Liver (tissue), 8 donors: ENCODE measurements at regions not wholly inside any gene's neighbourhood (a gene's known extent, or its start where the extent isn't known, plus 50 kb on each side); places are given as distances from the start of the nearest gene placed in this dataset.

Experiments used
- DNase-seq: peaks from one replicate; pipeline ENCODE4 v3.0.0-alpha.2; 2017; ENCODE audit warnings: low spot score
- H3K27ac ChIP-seq, 2 donors: one replicate each; pipeline ENCODE4 v1.7.0; 2013; ENCODE audit warnings: inconsistent platforms in 2 of 2, low read length in 2 of 2, control low read depth in 1 of 2, low read depth in 1 of 2, mild to moderate bottlenecking in 1 of 2
- H3K27me3 ChIP-seq, 4 donors: one replicate each; pipeline versions ENCODE4 v1.6.1 to v1.7.0; 2013; ENCODE audit warnings: low read length in 3 of 4, inconsistent platforms in 1 of 4, mild to moderate bottlenecking in 1 of 4, moderate library complexity in 1 of 4; ENCODE audit not compliant: control insufficient read depth in 4 of 4, insufficient read depth in 4 of 4
- H3K36me3 ChIP-seq, 4 donors: one replicate each; pipeline versions ENCODE4 v1.6.1 to v1.7.0; 2013; ENCODE audit warnings: low read length in 3 of 4, mild to moderate bottlenecking in 3 of 4, low read depth in 1 of 4, moderate library complexity in 1 of 4; ENCODE audit not compliant: control insufficient read depth in 4 of 4, insufficient read depth in 3 of 4
- H3K4me1 ChIP-seq, 4 donors: one replicate each; pipeline versions ENCODE4 v1.6.1 to v1.7.0; 2013; ENCODE audit warnings: low read length in 3 of 4, mild to moderate bottlenecking in 3 of 4, moderate library complexity in 1 of 4; ENCODE audit not compliant: control insufficient read depth in 4 of 4, insufficient read depth in 4 of 4
- H3K4me3 ChIP-seq, 3 donors: one replicate each; pipeline versions ENCODE4 v1.6.1 to v1.7.0; 2013; ENCODE audit warnings: low read length in 3 of 3, control low read depth in 1 of 3, low read depth in 1 of 3, mild to moderate bottlenecking in 1 of 3
- H3K9ac ChIP-seq, 2 donors: one replicate each; pipeline ENCODE4 v1.7.0; 2013; ENCODE audit warnings: low read length in 2 of 2, mild to moderate bottlenecking in 2 of 2, moderate library complexity in 2 of 2, control low read depth in 1 of 2, low read depth in 1 of 2
- H3K9me3 ChIP-seq, 4 donors: one replicate each; pipeline versions ENCODE4 v1.6.1 to v1.7.0; 2013; ENCODE audit warnings: low read length in 3 of 4; ENCODE audit not compliant: control insufficient read depth in 4 of 4
- ATF3 ChIP-seq: IDR thresholded peaks from 2 replicates; pipeline ENCODE4 v1.6.1; 2016; ENCODE audit warnings: antibody characterized with exemption
- CTCF ChIP-seq: fragments of 150-350 bp; IDR thresholded peaks from 2 replicates; pipeline ENCODE4 v1.5.1; 2017; ENCODE audit warnings: improper control_type of control experiment, low read depth, low read length; ENCODE audit not compliant: missing input control
- EGR1 ChIP-seq, 2 donors: IDR thresholded peaks; 2 replicates each; pipeline ENCODE4 v1.6.1; 2016 to 2018; ENCODE audit warnings: antibody characterized with exemption in 2 of 2, low read depth in 2 of 2
- FOXA1 ChIP-seq: IDR thresholded peaks from 2 replicates; pipeline ENCODE4 v1.6.1; 2016; ENCODE audit warnings: antibody characterized with exemption
- FOXA2 ChIP-seq: IDR thresholded peaks from 2 replicates; pipeline ENCODE4 v1.6.1; 2016; ENCODE audit warnings: antibody characterized with exemption
- GABPA ChIP-seq, 2 donors: IDR thresholded peaks in 1 of 2; conservative IDR thresholded peaks in 1 of 2; 2 replicates each; pipeline ENCODE4 v1.6.1; 2016; ENCODE audit warnings: antibody characterized with exemption in 2 of 2, mild to moderate bottlenecking in 1 of 2, moderate library complexity in 1 of 2
- HNF4G ChIP-seq: IDR thresholded peaks from 2 replicates; pipeline ENCODE4 v1.6.1; 2016; ENCODE audit warnings: antibody characterized with exemption
- MAX ChIP-seq: IDR thresholded peaks from 2 replicates; pipeline ENCODE4 v1.6.1; 2016; ENCODE audit warnings: antibody characterized with exemption
- RAD21 ChIP-seq, 2 donors: IDR thresholded peaks; 2 replicates each; pipeline ENCODE4 v1.6.1; 2016; ENCODE audit warnings: antibody characterized with exemption in 2 of 2, mild to moderate bottlenecking in 2 of 2
- REST ChIP-seq: IDR thresholded peaks from 2 replicates; pipeline ENCODE4 v1.6.1; 2016; ENCODE audit warnings: antibody characterized with exemption, mild to moderate bottlenecking
- RXRA ChIP-seq, 2 donors: IDR thresholded peaks; 2 replicates each; pipeline ENCODE4 v1.6.1; 2017 to 2018; ENCODE audit warnings: antibody characterized with exemption in 2 of 2, mild to moderate bottlenecking in 1 of 2
- ZBTB33 ChIP-seq: IDR thresholded peaks from 2 replicates; pipeline ENCODE4 v1.6.1; 2016; ENCODE audit warnings: antibody characterized with exemption
- WGBS: extraction: QIAGEN DNeasy Blood & Tissue Kit; methylation state at CpG from one replicate; pipeline ENCODE4 v1.1.7; 2013; 5-methylcytosine and 5-hydroxymethylcytosine counted together
- donor health status: healthy.
- donor health status: healthy.
- donor health status: healthy.
- donor health status: healthy.
- donor health status: healthy.

- Histone ChIP-seq H3K9me3 (peaks cover 0 to 4% (median 3%) of the 10 kb centered on the region in 4 donors), H3K9ac (no peak overlapping the region), H3K4me1 (no peaks in the 10 kb centered on the region), H3K4me3 (no peak overlapping the region), H3K27ac (no peak overlapping the region), H3K36me3 (no peaks in the 10 kb centered on the region), H3K27me3 (no peaks in the 10 kb centered on the region)
- DNase-seq: no peak
- 79% methylated on average over 36 of the region's 36 CpGs for WGBS
- TF ChIP-seq EGR1 (IDR thresholded peaks at IDR 0.05; ENCODE audit: low read depth in 2 of 2) (no peak), REST (no peak), MAX (no peak), GABPA (IDR thresholded peaks at IDR 0.05 in 1 of 2, conservative IDR thresholded peaks at IDR 0.05 in 1 of 2) (no peak), FOXA1 (no peak), ZBTB33 (no peak)
These were observed 251.2 kb downstream of the BRD1 start for GRCh38 chr22:49576241-49577141.

- no peaks in the 10 kb centered on the region for H3K4me1 ChIP-seq
- 87% methylated on average over 20 of the region's 20 CpGs for WGBS
- no peak overlapping the region for H3K27ac ChIP-seq
- H3K36me3 ChIP-seq: no peaks in the 10 kb centered on the region
- H3K9me3 ChIP-seq: peaks cover 0 to 4% (median 3%) of the 10 kb centered on the region in 4 donors
- H3K4me3 ChIP-seq: no peak overlapping the region
- no peak for DNase-seq
- TF ChIP-seq RAD21 (IDR thresholded peaks at IDR 0.05) (no peak), HNF4G (no peak), CTCF (no peak), RXRA (IDR thresholded peaks at IDR 0.05) (no peak), ATF3 (no peak), EGR1 (IDR thresholded peaks at IDR 0.05; ENCODE audit: low read depth in 2 of 2) (no peak), FOXA2 (no peak), GABPA (IDR thresholded peaks at IDR 0.05 in 1 of 2, conservative IDR thresholded peaks at IDR 0.05 in 1 of 2) (no peak), ZBTB33 (no peak), MAX (no peak)
- H3K9ac ChIP-seq: no peak overlapping the region
- no peaks in the 10 kb centered on the region for H3K27me3 ChIP-seq
These were observed 252.0 kb downstream of the BRD1 start for GRCh38 chr22:49575703-49576081.
